GM12864 (cell line): ENCODE measurements at regions not wholly inside any gene's neighbourhood (a gene's known extent, or its start where the extent isn't known, plus 50 kb on each side); places are given as distances from the start of the nearest gene placed in this dataset.

Experiments
- DNase-seq: peaks from one replicate; pipeline ENCODE4 v3.0.0-alpha.2; 2011; ENCODE audit warnings: low read depth
- H3K4me3 ChIP-seq: 2 replicates; pipeline ENCODE4 v1.5.1; 2011; ENCODE audit warnings: mild to moderate bottlenecking, low read depth, low read length, control low read depth
- TF ChIP-seq, protein P1 (sequence below): IDR thresholded peaks from 2 replicates; pipeline ENCODE4 v1.5.1; 2011; ENCODE audit warnings: low read depth, mild to moderate bottlenecking, moderate library complexity, low read length, control low read depth, inconsistent platforms; ENCODE audit errors: missing control alignments

DNA sequence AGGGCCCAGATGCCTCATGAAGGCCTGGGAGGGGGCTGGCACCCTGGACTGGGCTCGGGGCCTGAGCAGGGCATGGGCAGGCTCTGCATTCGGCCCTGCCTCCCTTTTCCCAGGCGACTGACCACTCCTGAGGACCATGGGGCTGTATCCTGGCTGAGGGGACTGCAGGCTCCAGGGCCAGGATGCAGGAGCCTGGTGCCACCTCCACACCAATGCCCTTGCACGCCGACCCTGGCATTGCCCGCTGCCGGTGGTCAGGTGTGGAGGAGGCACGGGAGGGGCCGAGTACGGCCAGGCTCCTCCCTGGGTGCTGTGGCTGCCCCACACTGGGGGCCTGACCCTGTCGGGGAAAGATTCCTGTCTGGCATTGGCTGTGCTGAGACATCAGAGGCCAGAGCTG, 128.9 kb downstream of the SIK1 start:
- DNase-seq: no peak
- H3K4me3 ChIP-seq: no peak overlapping the region
- TF ChIP-seq, protein P1, sequence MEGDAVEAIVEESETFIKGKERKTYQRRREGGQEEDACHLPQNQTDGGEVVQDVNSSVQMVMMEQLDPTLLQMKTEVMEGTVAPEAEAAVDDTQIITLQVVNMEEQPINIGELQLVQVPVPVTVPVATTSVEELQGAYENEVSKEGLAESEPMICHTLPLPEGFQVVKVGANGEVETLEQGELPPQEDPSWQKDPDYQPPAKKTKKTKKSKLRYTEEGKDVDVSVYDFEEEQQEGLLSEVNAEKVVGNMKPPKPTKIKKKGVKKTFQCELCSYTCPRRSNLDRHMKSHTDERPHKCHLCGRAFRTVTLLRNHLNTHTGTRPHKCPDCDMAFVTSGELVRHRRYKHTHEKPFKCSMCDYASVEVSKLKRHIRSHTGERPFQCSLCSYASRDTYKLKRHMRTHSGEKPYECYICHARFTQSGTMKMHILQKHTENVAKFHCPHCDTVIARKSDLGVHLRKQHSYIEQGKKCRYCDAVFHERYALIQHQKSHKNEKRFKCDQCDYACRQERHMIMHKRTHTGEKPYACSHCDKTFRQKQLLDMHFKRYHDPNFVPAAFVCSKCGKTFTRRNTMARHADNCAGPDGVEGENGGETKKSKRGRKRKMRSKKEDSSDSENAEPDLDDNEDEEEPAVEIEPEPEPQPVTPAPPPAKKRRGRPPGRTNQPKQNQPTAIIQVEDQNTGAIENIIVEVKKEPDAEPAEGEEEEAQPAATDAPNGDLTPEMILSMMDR: no peak

GRCh38 chr21:43297391-43297981, 128.7 kb downstream of the CRYAA start:
- TF ChIP-seq, protein P1: no peak
- no peak for DNase-seq
- H3K4me3 ChIP-seq: no peak overlapping the region

DNA sequence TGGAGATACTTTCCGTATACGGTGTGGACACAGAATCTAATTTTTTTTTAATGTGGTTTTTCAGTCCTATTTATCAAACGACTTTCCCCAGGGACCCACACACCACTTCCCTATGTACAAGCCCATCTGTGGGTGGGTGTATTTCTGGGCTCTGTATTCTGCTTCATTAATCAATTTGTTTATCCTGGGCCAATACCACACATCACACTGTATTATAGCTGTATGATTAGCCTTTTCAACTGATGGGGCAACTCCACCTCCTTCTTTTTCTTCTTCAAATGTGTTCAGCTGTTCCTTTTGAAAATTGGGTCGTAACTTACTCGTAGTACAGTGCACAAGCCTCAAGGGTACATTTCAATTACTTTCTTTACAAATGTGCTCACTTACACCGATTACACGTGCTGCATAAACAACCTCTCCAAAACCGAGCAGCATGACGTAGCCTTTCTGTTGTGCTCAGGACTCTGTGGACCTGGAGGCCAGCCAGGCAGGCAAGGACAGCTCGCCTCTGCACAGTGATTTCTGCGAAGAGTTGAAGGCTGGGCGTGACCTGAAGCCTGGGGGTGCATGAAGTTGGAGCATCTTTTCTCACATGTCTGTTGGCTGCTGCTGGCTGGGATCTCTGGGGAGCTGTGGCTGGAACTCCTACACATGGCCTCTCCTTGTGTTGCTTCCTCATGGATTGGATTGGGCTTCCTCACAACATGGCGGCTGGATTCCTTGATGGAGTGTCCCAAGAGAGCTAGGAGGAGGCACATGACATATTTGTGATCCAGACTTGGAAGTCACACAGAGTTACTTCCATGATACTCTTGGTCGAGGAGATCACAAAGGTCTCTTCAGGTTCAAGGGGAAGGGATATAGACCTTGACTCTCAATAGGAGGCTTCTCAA, 126.5 kb downstream of the CRYAA start:
- TF ChIP-seq, protein P1: no peak
- no peak overlapping the region for H3K4me3 ChIP-seq
- no peak for DNase-seq

DNA sequence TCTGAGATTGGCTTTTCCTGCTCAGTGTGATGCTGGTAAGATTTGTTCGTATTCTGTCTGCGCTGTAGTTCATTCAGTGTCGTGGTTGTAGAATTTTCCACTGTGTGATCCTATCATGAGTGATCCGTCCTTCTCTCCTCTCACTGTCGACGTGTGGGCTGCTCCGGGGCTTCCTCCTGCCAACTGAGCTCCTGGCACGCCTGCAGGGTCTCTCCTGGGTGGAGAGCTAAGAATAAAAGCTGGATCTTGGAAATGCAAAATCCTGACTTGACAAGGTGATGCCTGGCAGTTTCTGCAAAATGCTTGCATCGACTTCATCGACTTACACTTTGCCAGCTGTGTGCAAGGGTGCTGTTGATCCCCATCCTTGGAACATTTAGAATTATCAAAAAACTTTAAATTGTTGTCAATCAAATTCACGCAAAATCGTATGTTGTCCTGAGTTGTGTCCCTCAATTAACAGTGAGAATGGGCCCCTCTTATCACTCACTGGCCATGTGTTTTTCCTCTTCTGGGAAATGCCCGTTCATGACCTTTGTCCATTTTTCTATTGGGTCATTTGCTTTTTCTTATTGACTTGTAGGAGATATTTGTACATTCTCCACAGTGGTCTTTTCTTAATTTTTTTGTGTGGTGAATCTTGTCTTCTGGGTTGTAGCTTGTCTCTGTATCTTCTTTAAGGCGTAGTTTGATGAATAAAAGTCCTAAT, 125.5 kb downstream of the CRYAA start:
- DNase-seq: no peak
- no peak overlapping the region for H3K4me3 ChIP-seq
- TF ChIP-seq, protein P1: no peak

DNA sequence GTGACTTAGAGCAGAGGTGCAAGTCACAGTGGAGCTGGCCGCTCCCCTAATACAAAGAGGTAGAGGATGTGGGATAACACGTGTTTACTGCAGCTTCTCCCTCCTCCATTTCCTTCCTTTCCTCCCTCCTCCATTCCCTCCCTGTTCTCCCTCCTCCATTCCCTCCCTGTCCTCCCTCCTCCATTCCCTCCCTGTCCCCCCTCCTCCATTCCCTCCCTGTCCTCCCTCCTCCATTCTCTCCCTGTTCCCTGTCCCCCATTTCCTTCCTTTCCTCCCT, 124.0 kb downstream of the CRYAA start:
- TF ChIP-seq, protein P1: no peak
- no peak for DNase-seq
- H3K4me3 ChIP-seq: no peak overlapping the region

DNA sequence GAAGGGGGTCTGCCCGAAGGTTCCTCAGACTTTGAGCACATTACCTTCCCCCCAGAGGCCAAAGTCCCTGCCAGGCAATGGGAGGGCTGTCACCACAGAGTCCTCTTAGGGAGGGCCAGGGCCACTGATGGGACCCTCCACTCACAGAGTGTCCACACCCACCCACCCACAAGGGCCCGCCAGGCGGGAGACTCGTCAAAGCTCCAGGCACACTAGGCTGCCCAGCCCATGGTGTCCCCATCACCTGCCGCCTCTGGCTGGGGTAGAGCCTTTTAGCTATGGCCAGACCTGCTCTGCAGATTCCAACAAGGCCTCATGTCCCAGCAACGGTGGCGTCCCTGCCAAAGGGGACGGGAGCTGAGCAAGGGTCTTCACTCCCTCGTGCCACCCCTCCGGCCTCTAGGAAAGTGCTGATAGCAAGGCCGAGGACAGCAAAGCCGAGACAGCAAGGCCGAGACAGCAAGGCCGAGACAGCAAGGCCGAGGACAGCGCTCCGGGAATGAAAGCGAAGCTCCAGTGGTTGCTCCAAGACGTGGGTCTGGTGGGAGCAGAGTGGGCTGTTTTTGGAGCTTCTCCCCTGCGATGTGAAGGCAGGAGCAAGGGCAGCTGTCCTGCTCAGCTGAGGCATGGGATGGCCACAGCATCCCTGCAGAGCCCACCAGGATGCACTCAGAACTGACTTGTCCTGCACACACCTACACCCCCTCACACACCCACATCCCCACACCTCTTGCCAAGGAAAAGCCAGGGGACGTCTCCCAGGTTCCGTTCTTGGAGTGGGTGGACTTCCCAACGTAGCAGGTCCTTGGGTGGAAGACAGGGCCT, 123.4 kb downstream of the CRYAA start:
- TF ChIP-seq, protein P1: no peak

More for the DNA sequence above, 123.4 kb downstream of the CRYAA start:
- H3K4me3 ChIP-seq: no peak overlapping the region
- DNase-seq: no peak
